IMR-90 (cell line): ENCODE measurements at regions not wholly inside any gene's neighbourhood (a gene's known extent, or its start where the extent isn't known, plus 50 kb on each side); places are given as distances from the start of the nearest gene placed in this dataset.
"Not testable (repeated sequence)": the region's sequence is repeated elsewhere in the genome, so short reads cannot be mapped to it uniquely, and the experiment has no call there.

Experiments used
- ATAC-seq: fragments of 200-7000 bp; cut with Tn5 transposase; 2 replicates; pipeline ENCODE4 v1.9.1; 2020; ENCODE audit warnings: low read depth, mild to moderate bottlenecking, moderate library complexity
- BruUV-seq: library from RNA; stranded (reverse); fragments of 400-500 nt; replicated peaks from 2 replicates; lab custom pipeline; 2021; lab: Mats Ljungman, UMichigan
- CTCF ChIA-PET: fragments of 300-600 bp; formaldehyde crosslinking; extraction: SDS; loops from one replicate; lab custom pipeline; 2021; ENCODE audit warnings: antibody characterized with exemption; lab: Yijun Ruan, JAX
- POLR2A ChIA-PET: fragments of 300-600 bp; sonication (Branson Sonifier 250); formaldehyde crosslinking; loops from one replicate; lab custom pipeline; 2022; ENCODE audit warnings: antibody characterized with exemption; ENCODE audit not compliant: unreplicated experiment; lab: Charles Lee
- DNase-seq: peaks from one replicate; pipeline ENCODE4 v3.0.0; 2013
- H2AFZ ChIP-seq: replicated peaks from 2 replicates; pipeline ENCODE3; 2013; ENCODE audit warnings: low read length, mild to moderate bottlenecking; ENCODE audit not compliant: poor library complexity
- H2AK5ac ChIP-seq: 2 replicates; pipeline ENCODE4 v1.6.1; 2013; ENCODE audit warnings: low read depth, low read length, inconsistent platforms
- H2AK9ac ChIP-seq: replicated peaks from 2 replicates; pipeline ENCODE3; 2013; ENCODE audit warnings: mild to moderate bottlenecking, low read depth, low read length, moderate library complexity; ENCODE audit not compliant: poor library complexity
- H2BK120ac ChIP-seq: 2 replicates; pipeline ENCODE4 v1.6.1; 2013; ENCODE audit warnings: low read depth, low read length, inconsistent platforms
- H2BK15ac ChIP-seq: 3 replicates; pipeline ENCODE4 v1.6.1; 2013; ENCODE audit warnings: low read depth, low read length, inconsistent platforms
- H2BK20ac ChIP-seq: 2 replicates; pipeline ENCODE4 v1.6.1; 2013; ENCODE audit warnings: low read depth, mild to moderate bottlenecking, inconsistent platforms, low read length, moderate library complexity
- H2BK5ac ChIP-seq: 2 replicates; pipeline ENCODE4 v1.6.1; 2013; ENCODE audit warnings: mild to moderate bottlenecking, low read depth, low read length, inconsistent platforms; ENCODE audit not compliant: poor library complexity, severe bottlenecking
- H3K14ac ChIP-seq: replicated peaks from 2 replicates; pipeline ENCODE4 v1.6.1; 2013; ENCODE audit warnings: low read depth, low read length, inconsistent platforms
- H3K18ac ChIP-seq: 2 replicates; pipeline ENCODE4 v1.6.1; 2013; ENCODE audit warnings: low read depth, low read length, control low read depth
- H3K23ac ChIP-seq: 2 replicates; pipeline ENCODE4 v1.6.1; 2013; ENCODE audit warnings: low read depth, low read length, inconsistent platforms
- H3K27ac ChIP-seq: 2 replicates; pipeline ENCODE4 v1.5.1; 2013; ENCODE audit warnings: mild to moderate bottlenecking, control low read depth, low read length; ENCODE audit not compliant: insufficient read depth
- H3K27me3 ChIP-seq: 2 replicates; pipeline ENCODE4 v1.6.1; 2013; ENCODE audit warnings: low read length; ENCODE audit not compliant: control insufficient read depth, insufficient read depth
- H3K36me3 ChIP-seq: 2 replicates; pipeline ENCODE4 v1.6.1; 2013; ENCODE audit warnings: low read length, mixed read lengths; ENCODE audit not compliant: control insufficient read depth, insufficient read depth
- H3K4ac ChIP-seq: 2 replicates; pipeline ENCODE4 v1.6.1; 2013; ENCODE audit warnings: low read depth, low read length, inconsistent platforms
- H3K4me1 ChIP-seq: 2 replicates; pipeline ENCODE4 v1.6.1; 2013; ENCODE audit warnings: low read length, mixed read lengths; ENCODE audit not compliant: control insufficient read depth, insufficient read depth
- H3K4me2 ChIP-seq: 2 replicates; pipeline ENCODE4 v1.6.1; 2013; ENCODE audit warnings: low read depth, mild to moderate bottlenecking, control low read depth, low read length, moderate library complexity
- H3K4me3 ChIP-seq: 2 replicates; pipeline ENCODE4 v1.5.1; 2013; ENCODE audit warnings: low read depth, mild to moderate bottlenecking, control low read depth, low read length, moderate library complexity; ENCODE audit not compliant: insufficient read depth
- H3K56ac ChIP-seq: 2 replicates; pipeline ENCODE4 v1.6.1; 2013; ENCODE audit warnings: low read length, inconsistent platforms; ENCODE audit not compliant: insufficient read depth; ENCODE audit errors: extremely low read depth
- H3K79me1 ChIP-seq, 2 experiments: 2 replicates each; pipeline ENCODE4 v1.6.1; 2013; ENCODE audit warnings: low read length in 2 of 2, inconsistent platforms in 1 of 2, low read depth in 1 of 2
- H3K9ac ChIP-seq: 2 replicates; pipeline ENCODE4 v1.6.1; 2013; ENCODE audit warnings: low read depth, low read length, control low read depth
- H3K9me1 ChIP-seq: 2 replicates; pipeline ENCODE4 v1.6.1; 2013; ENCODE audit warnings: low read length, inconsistent platforms; ENCODE audit not compliant: insufficient read depth
- H3K9me3 ChIP-seq: 2 replicates; pipeline ENCODE4 v1.6.1; 2013; ENCODE audit warnings: low read length; ENCODE audit not compliant: control insufficient read depth, insufficient read depth
- H4K20me1 ChIP-seq: 2 replicates; pipeline ENCODE4 v1.6.1; 2013; ENCODE audit warnings: low read length, inconsistent platforms; ENCODE audit not compliant: insufficient read depth
- H4K5ac ChIP-seq: 2 replicates; pipeline ENCODE4 v1.6.1; 2013; ENCODE audit warnings: mild to moderate bottlenecking, low read depth, low read length, control low read depth
- H4K8ac ChIP-seq, 2 experiments: 2 replicates each; pipeline ENCODE4 v1.6.1; 2013; ENCODE audit warnings: low read depth in 2 of 2, low read length in 2 of 2, control low read depth in 1 of 2, inconsistent platforms in 1 of 2
- H4K91ac ChIP-seq: 2 replicates; pipeline ENCODE4 v1.6.1; 2013; ENCODE audit warnings: low read depth, low read length, inconsistent platforms; ENCODE audit not compliant: insufficient read depth
- BHLHE40 ChIP-seq: fragments of 150-350 bp; IDR thresholded peaks from 2 replicates; pipeline ENCODE4 v1.6.1; 2016; ENCODE audit warnings: mild to moderate bottlenecking, low read depth, low read length
- CEBPB ChIP-seq: IDR thresholded peaks from 2 replicates; pipeline ENCODE4 v1.6.1; 2012; ENCODE audit warnings: low read depth, low read length, improper control_type of control experiment
- FOS ChIP-seq: fragments of 150-350 bp; IDR thresholded peaks from 2 replicates; pipeline ENCODE4 v1.6.1; 2016; ENCODE audit warnings: low read depth, low read length
- MAZ ChIP-seq: IDR thresholded peaks from 2 replicates; pipeline ENCODE4 v1.6.1; 2012; ENCODE audit warnings: low read depth, mild to moderate bottlenecking, low read length, improper control_type of control experiment, moderate library complexity, borderline replicate concordance
- NFE2L2 ChIP-seq: fragments of 150-350 bp; IDR thresholded peaks from 2 replicates; pipeline ENCODE4 v1.6.1; 2016; ENCODE audit warnings: low read depth, mild to moderate bottlenecking, low read length
- RAD21 ChIP-seq: IDR thresholded peaks from 2 replicates; pipeline ENCODE4 v1.6.1; 2012; ENCODE audit warnings: low read length, improper control_type of control experiment
- SMC3 ChIP-seq: fragments of 150-350 bp; IDR thresholded peaks from 2 replicates; pipeline ENCODE4 v1.6.1; 2016; ENCODE audit warnings: low read depth, mild to moderate bottlenecking, antibody characterized with exemption, low read length, moderate library complexity
- WGBS, 2 experiments: methylation state at CpG; one replicate each; pipeline versions ENCODE4 v1.1.5 to v1.1.7; 2013; ENCODE audit warnings: missing lambda C conversion rate in 2 of 2; ENCODE audit not compliant: insufficient read length in 1 of 2; ENCODE audit errors: extremely low coverage in 2 of 2; 5-methylcytosine and 5-hydroxymethylcytosine counted together
- dilution Hi-C: fragments of 300-500 bp; cut with HindIII; formaldehyde crosslinking; loops from one replicate; pipeline ENCODE4 v1.14.3; 2018; ENCODE audit warnings: low sequenced_read_pairs; ENCODE audit not compliant: unreplicated experiment
- in situ Hi-C: fragments of 300-500 bp; cut with MboI; formaldehyde crosslinking; loops from 3 replicates; pipeline ENCODE4 v1.14.3; 2019; ENCODE audit warnings: low sequenced_read_pairs, inconsistent platforms, mixed read lengths
- intact Hi-C: fragments of 100-400 bp; cut with micrococcal nuclease; formaldehyde crosslinking; loops from 2 replicates; pipeline ENCODE4 v1.10.0; 2022

DNA sequence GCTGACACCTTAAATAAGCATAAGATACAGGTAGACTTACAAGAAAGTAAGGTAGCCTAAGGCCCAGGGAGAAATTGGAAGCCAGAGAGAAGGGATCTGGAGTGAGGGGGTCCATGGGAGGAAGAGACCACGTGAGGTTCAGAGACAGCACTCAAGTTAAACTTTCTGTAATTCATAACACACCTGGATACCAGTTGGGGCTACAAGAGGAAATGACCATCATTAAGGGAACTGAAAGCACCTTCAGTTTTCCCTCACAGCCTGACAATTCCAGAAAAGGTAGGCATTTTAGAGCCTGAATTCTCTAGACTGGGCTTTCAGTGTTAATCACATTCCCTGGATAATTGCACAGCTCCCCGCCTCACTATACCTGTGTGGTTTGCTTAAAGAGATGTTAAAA, 355.5 kb downstream of the FBXW7 start:
- CTCF ChIA-PET: no interaction called here
- POLR2A ChIA-PET: no interaction called here
- H3K27me3 ChIP-seq: peaks cover 7% of the 10 kb centered on the region
- H3K9me1 ChIP-seq: no peaks in the 10 kb centered on the region
- no peak overlapping the region for H2AFZ ChIP-seq
- H2AK5ac ChIP-seq: no peak overlapping the region
- no peaks in the 10 kb centered on the region for H3K4me1 ChIP-seq
- H4K8ac ChIP-seq: no peak overlapping the region
- H3K4ac ChIP-seq: no peak overlapping the region
- no peaks in the 10 kb centered on the region for H3K36me3 ChIP-seq
- H4K5ac ChIP-seq: no peak overlapping the region
- TF ChIP-seq CEBPB (no peak), BHLHE40 (no peak), MAZ (no peak), SMC3 (no peak), FOS (no peak), NFE2L2 (no peak), RAD21 (no peak)
- H2AK9ac ChIP-seq: no peak overlapping the region
- no peaks in the 10 kb centered on the region for H4K20me1 ChIP-seq
- H2BK5ac ChIP-seq: no peak overlapping the region
- ATAC-seq (no peak), DNase-seq (no peak)
- H4K91ac ChIP-seq: no peak overlapping the region
- no peak overlapping the region for H3K18ac ChIP-seq
- no peak overlapping the region for H3K4me2 ChIP-seq
- H2BK20ac ChIP-seq: no peak overlapping the region
- H3K56ac ChIP-seq: no peak overlapping the region
- no TSS peak for BruUV-seq
- no peak overlapping the region for H3K4me3 ChIP-seq
- H3K27ac ChIP-seq: no peak overlapping the region
- dilution Hi-C loops (no loop called here), intact Hi-C loops (no loop called here), in situ Hi-C loops (no loop called here)
- no peak overlapping the region for H3K14ac ChIP-seq
- WGBS, 2 experiments: no CpG with 5 or more reads among the region's 2 CpGs
- H3K9me3 ChIP-seq: no peaks in the 10 kb centered on the region
- no peak overlapping the region for H2BK15ac ChIP-seq
- no peak overlapping the region for H3K9ac ChIP-seq
- H2BK120ac ChIP-seq: no peak overlapping the region
- H3K23ac ChIP-seq: no peak overlapping the region
- H3K79me1 ChIP-seq: no peaks in the 10 kb centered on the region

DNA sequence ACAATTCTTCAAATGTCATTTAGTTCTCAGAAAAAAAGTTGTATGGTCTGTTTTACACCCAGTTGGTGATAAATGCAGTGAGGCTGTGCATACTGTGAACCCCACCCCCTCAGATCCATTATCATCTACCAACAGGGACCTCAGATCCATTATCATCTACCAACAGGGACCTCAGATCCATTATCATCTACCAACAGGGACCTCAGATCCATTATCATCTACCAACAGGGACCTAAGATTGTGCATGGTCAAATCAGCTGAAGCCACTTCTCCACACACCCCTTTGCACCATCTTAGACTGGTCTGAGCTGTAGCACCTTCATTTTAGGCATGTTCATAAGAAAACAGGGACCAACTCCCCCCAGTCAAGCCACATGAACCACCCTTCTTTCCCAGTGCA, 358.4 kb downstream of the FBXW7 start:
- DNase-seq, H4K8ac ChIP-seq, H2BK5ac ChIP-seq, H2AFZ ChIP-seq, H4K91ac ChIP-seq, H2BK15ac ChIP-seq, H3K4me3 ChIP-seq, CTCF ChIA-PET, H3K4me2 ChIP-seq, H3K23ac ChIP-seq, H3K18ac ChIP-seq, ATAC-seq, H3K4me1 ChIP-seq, dilution Hi-C loops, in situ Hi-C loops, H3K9me1 ChIP-seq, H3K27ac ChIP-seq, H4K5ac ChIP-seq, H2BK20ac ChIP-seq, H2AK5ac ChIP-seq, intact Hi-C loops, BruUV-seq, H3K9ac ChIP-seq, H3K27me3 ChIP-seq, H3K14ac ChIP-seq, H2AK9ac ChIP-seq, H3K4ac ChIP-seq, POLR2A ChIA-PET, H3K56ac ChIP-seq, H2BK120ac ChIP-seq, H4K20me1 ChIP-seq, H3K79me1 ChIP-seq, H3K36me3 ChIP-seq, H3K9me3 ChIP-seq: not testable (repeated sequence)
